Osteoblast (primary cell): ENCODE measurements at regions not wholly inside any gene's neighbourhood (a gene's known extent, or its start where the extent isn't known, plus 50 kb on each side); places are given as distances from the start of the nearest gene placed in this dataset.

ENCODE experiments used
- DNase-seq: peaks from one replicate; pipeline ENCODE4 v3.0.0; 2011; ENCODE audit warnings: low spot score, mixed read lengths; ENCODE audit not compliant: insufficient read length; ENCODE audit errors: missing footprints
- H2AFZ ChIP-seq: 2 replicates; pipeline ENCODE4 v1.6.0; 2011; ENCODE audit warnings: mild to moderate bottlenecking, low read length
- H3K27ac ChIP-seq: 2 replicates; pipeline ENCODE4 v1.5.1; 2011; ENCODE audit warnings: mild to moderate bottlenecking, low read depth, low read length, moderate library complexity
- H3K27me3 ChIP-seq: 2 replicates; pipeline ENCODE4 v1.6.0; 2012; ENCODE audit warnings: mild to moderate bottlenecking, control low read depth, inconsistent platforms, low read length, moderate library complexity; ENCODE audit not compliant: insufficient read depth
- H3K36me3 ChIP-seq: 2 replicates; pipeline ENCODE4 v1.5.1; 2011; ENCODE audit warnings: mild to moderate bottlenecking, low read length, control low read depth, moderate library complexity; ENCODE audit not compliant: insufficient read depth
- H3K4me1 ChIP-seq: 2 replicates; pipeline ENCODE4 v1.5.1; 2011; ENCODE audit warnings: mild to moderate bottlenecking, low read length, control low read depth, moderate library complexity; ENCODE audit not compliant: insufficient read depth
- H3K4me2 ChIP-seq: 2 replicates; pipeline ENCODE4 v1.6.0; 2011; ENCODE audit warnings: mild to moderate bottlenecking, low read length; ENCODE audit not compliant: insufficient read depth
- H3K4me3 ChIP-seq: fragments of 200-600 bp; sonication (generic); 3 replicates; pipeline ENCODE4 v1.5.1; 2012; ENCODE audit warnings: mild to moderate bottlenecking, low read length, inconsistent platforms; ENCODE audit not compliant: insufficient read depth
- H3K79me2 ChIP-seq: 2 replicates; pipeline ENCODE4 v1.6.0; 2012; ENCODE audit warnings: mild to moderate bottlenecking, low read length, control low read depth, inconsistent platforms; ENCODE audit not compliant: insufficient read depth
- H3K9me3 ChIP-seq: 2 replicates; pipeline ENCODE4 v1.5.1; 2011; ENCODE audit warnings: low read depth, low read length, control low read depth
- H4K20me1 ChIP-seq: 2 replicates; pipeline ENCODE4 v1.6.0; 2012; ENCODE audit warnings: mild to moderate bottlenecking, low read length, control low read depth; ENCODE audit not compliant: insufficient read depth
- CTCF ChIP-seq: IDR thresholded peaks from 2 replicates; pipeline ENCODE4 v1.5.1; 2011; ENCODE audit warnings: mild to moderate bottlenecking, low read depth, low read length, moderate library complexity; ENCODE audit errors: extremely low read depth

GRCh38 chrX:39150621-39151020 lies 349.4 kb downstream of the MID1IP1 start:
- H3K36me3 ChIP-seq, result no peaks in the 10 kb centered on the region
- DNase-seq, result no peak
- no peak overlapping the region for H3K4me3 ChIP-seq
- H2AFZ ChIP-seq, result no peak overlapping the region
- no peak overlapping the region for H3K27ac ChIP-seq
- H3K4me2 ChIP-seq, result no peak overlapping the region
- peaks cover 30% of the 10 kb centered on the region for H3K27me3 ChIP-seq
- H3K79me2 ChIP-seq, result no peaks in the 10 kb centered on the region
- no peaks in the 10 kb centered on the region for H3K4me1 ChIP-seq
- no peak for TF ChIP-seq CTCF
- no peaks in the 10 kb centered on the region for H4K20me1 ChIP-seq
- H3K9me3 ChIP-seq, result no peaks in the 10 kb centered on the region

DNA sequence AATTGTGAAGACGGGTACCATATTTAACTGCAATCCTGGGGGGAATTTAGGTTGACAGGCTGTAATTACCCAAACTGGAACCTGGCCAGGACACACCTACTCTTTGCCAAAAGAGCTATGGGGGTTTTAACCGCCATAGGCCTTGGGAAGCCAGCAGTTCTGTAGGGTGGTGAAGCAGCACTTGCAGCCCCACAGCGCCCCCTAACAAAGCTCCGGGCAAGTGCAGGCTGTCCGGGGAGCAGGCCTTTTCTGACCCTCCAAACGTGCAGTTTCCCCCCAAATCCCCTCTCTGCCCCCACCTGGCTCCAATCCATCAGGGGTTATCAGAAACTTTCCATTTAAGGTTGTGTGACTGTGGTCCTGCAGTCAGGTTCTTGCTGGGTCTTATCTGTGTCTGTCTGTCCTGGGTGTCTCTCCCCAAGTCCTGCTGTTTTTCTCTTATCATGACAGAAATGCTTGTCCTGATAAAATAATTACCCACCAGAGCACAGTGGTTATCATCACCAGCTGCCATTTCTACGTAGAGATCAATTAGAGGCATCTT lies 350.9 kb downstream of the MID1IP1 start:
- Histone ChIP-seq H3K79me2 (no peaks in the 10 kb centered on the region), H3K9me3 (no peaks in the 10 kb centered on the region), H4K20me1 (no peaks in the 10 kb centered on the region), H3K4me2 (no peak overlapping the region), H3K27me3 (peaks cover 33% of the 10 kb centered on the region), H3K27ac (no peak overlapping the region), H3K36me3 (no peaks in the 10 kb centered on the region), H2AFZ (no peak overlapping the region), H3K4me3 (no peak overlapping the region), H3K4me1 (no peaks in the 10 kb centered on the region)
- TF ChIP-seq CTCF, result peak; percentile 57
- DNase-seq, result peak; percentile 32

GRCh38 chrX:39156051-39156450 lies 354.8 kb downstream of the MID1IP1 start:
- no peaks in the 10 kb centered on the region for H3K36me3 ChIP-seq
- peaks cover 34% of the 10 kb centered on the region for H3K27me3 ChIP-seq
- no peaks in the 10 kb centered on the region for H3K79me2 ChIP-seq
- H3K4me1 ChIP-seq, result peaks cover 4% of the 10 kb centered on the region
- H4K20me1 ChIP-seq, result no peaks in the 10 kb centered on the region
- H3K27ac ChIP-seq, result no peak overlapping the region
- no peak for TF ChIP-seq CTCF
- H3K9me3 ChIP-seq, result no peaks in the 10 kb centered on the region
- no peak overlapping the region for H3K4me2 ChIP-seq
- no peak overlapping the region for H2AFZ ChIP-seq
- DNase-seq, result no peak
- H3K4me3 ChIP-seq, result no peak overlapping the region

- H3K4me2 ChIP-seq, result no peak overlapping the region
- DNase-seq, result no peak
- H3K79me2 ChIP-seq, result no peaks in the 10 kb centered on the region
- H3K36me3 ChIP-seq, result no peaks in the 10 kb centered on the region
- no peak for TF ChIP-seq CTCF
- peaks cover 34% of the 10 kb centered on the region for H3K27me3 ChIP-seq
- H3K9me3 ChIP-seq, result no peaks in the 10 kb centered on the region
- no peak overlapping the region for H3K4me3 ChIP-seq
- H3K4me1 ChIP-seq, result peaks cover 4% of the 10 kb centered on the region
- no peak overlapping the region for H3K27ac ChIP-seq
- no peaks in the 10 kb centered on the region for H4K20me1 ChIP-seq
- H2AFZ ChIP-seq, result no peak overlapping the region
These were observed 355.7 kb downstream of the MID1IP1 start for GRCh38 chrX:39157006-39157405.
